HL-60 (cell line): ENCODE measurements at regions not wholly inside any gene's neighbourhood (a gene's known extent, or its start where the extent isn't known, plus 50 kb on each side); places are given as distances from the start of the nearest gene placed in this dataset.
A peak's percentile ranks its signal among the peaks of the same experiment; 100 is the strongest.

ENCODE experiments used
- DNase-seq, 2 experiments: peaks; one replicate each; pipeline ENCODE4 v3.0.0-alpha.2; 2010 to 2020; ENCODE audit warnings: low read depth in 1 of 2, low spot score in 1 of 2
- H3K27ac ChIP-seq: fragments of 250-450 bp; sonication (Bioruptor Pico); replicated peaks from 2 replicates; pipeline ENCODE4 v1.5.1; 2020; ENCODE audit warnings: mild to moderate bottlenecking, moderate library complexity
- H3K27me3 ChIP-seq: fragments of 250-450 bp; sonication (Bioruptor Pico); 2 replicates; pipeline ENCODE4 v1.5.1; 2021; ENCODE audit warnings: mild to moderate bottlenecking, moderate library complexity; ENCODE audit not compliant: insufficient read depth, poor library complexity, severe bottlenecking
- H3K4me3 ChIP-seq: replicated peaks from 2 replicates; pipeline ENCODE4 v1.5.1; 2011; ENCODE audit warnings: mild to moderate bottlenecking, control low read depth, low read length; ENCODE audit not compliant: insufficient read depth
- GABPA ChIP-seq: IDR thresholded peaks from 2 replicates; pipeline ENCODE4 v1.6.1; 2012; ENCODE audit warnings: low read depth
- POLR2AphosphoS5 ChIP-seq: IDR thresholded peaks from 2 replicates; pipeline ENCODE4 v1.6.1; 2012; ENCODE audit warnings: low read depth
- REST ChIP-seq: IDR thresholded peaks from 2 replicates; pipeline ENCODE4 v1.6.1; 2012; ENCODE audit warnings: low read depth; ENCODE audit not compliant: insufficient replicate concordance
- SPI1 ChIP-seq: IDR thresholded peaks from 2 replicates; pipeline ENCODE4 v1.6.1; 2012; ENCODE audit warnings: low read depth, mild to moderate bottlenecking, borderline replicate concordance
- TF ChIP-seq, protein P1 (sequence below): IDR thresholded peaks from one replicate; pipeline ENCODE4 v1.5.1; 2011; ENCODE audit warnings: low read length, control low read depth, inconsistent platforms; ENCODE audit not compliant: insufficient read depth

DNA sequence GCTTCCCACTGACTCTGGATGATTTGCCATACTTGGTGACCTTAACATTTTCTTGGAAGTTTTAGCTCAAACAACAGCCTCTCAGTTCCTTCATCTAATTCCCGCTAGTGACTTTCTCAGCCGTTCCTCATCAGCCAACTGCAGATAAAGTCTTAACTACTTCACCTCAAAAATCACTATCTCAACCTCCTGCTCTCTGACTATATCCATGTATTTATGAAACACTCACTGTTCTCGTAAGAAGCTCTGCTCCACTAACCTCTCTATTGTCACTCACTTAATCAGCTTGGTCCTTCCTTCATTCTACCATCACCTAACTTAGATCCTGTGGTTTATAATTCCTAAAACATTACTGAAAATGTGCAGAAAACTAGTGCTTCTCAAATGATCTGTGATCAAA, 1551.6 kb downstream of the MRPL39 start:
- Histone ChIP-seq H3K4me3 (no peak overlapping the region), H3K27ac (no peak overlapping the region)
- DNase-seq = no peak

GRCh38 chr21:24050231-24050630, 1557.0 kb downstream of the MRPL39 start:
- no peak for DNase-seq
- TF ChIP-seq POLR2AphosphoS5 (no peak), GABPA (no peak), SPI1 (no peak), REST (no peak)
- TF ChIP-seq, protein P1, sequence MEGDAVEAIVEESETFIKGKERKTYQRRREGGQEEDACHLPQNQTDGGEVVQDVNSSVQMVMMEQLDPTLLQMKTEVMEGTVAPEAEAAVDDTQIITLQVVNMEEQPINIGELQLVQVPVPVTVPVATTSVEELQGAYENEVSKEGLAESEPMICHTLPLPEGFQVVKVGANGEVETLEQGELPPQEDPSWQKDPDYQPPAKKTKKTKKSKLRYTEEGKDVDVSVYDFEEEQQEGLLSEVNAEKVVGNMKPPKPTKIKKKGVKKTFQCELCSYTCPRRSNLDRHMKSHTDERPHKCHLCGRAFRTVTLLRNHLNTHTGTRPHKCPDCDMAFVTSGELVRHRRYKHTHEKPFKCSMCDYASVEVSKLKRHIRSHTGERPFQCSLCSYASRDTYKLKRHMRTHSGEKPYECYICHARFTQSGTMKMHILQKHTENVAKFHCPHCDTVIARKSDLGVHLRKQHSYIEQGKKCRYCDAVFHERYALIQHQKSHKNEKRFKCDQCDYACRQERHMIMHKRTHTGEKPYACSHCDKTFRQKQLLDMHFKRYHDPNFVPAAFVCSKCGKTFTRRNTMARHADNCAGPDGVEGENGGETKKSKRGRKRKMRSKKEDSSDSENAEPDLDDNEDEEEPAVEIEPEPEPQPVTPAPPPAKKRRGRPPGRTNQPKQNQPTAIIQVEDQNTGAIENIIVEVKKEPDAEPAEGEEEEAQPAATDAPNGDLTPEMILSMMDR = no peak
- H3K27ac ChIP-seq = no peak overlapping the region
- no peaks in the 10 kb centered on the region for H3K27me3 ChIP-seq
- H3K4me3 ChIP-seq = no peak overlapping the region

More for the DNA sequence above, 1551.6 kb downstream of the MRPL39 start:
- no peaks in the 10 kb centered on the region for H3K27me3 ChIP-seq
- TF ChIP-seq GABPA (no peak), POLR2AphosphoS5 (no peak), SPI1 (no peak), REST (no peak)
- TF ChIP-seq, protein P1 = no peak

DNA sequence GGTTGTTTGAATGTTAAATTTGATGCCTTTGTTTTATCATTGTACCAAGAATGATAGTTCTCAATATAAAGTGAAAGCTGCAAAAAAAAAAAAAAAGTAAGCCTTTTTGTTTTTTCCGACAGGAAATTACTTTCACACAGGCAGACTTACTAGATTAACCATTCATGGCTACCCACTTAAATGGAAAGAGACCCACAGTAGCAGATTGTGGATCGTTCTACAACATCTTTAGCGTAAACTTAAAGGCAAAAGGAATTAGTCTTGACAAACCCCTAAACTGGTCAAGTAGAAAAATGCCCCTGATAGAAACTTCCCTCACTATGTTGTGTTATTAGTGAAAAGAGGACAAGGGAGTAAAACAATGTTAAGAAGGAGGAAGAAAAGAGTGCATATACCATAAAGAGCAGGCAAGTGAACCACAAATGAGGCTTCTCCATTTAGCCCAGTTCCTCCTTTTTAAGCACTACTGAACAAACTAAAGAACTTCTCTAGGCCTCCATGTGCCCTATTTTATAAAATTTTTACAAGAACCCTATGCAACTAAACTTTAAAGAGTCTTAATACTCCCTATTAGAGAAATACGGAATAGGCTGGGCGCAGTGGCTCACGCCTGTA, 1560.3 kb downstream of the MRPL39 start:
- peak in 1 of 2 experiments; percentile 47 for DNase-seq
- H3K27me3 ChIP-seq = no peaks in the 10 kb centered on the region
- peak overlapping the region; percentile 56 for H3K27ac ChIP-seq
- no peak overlapping the region for H3K4me3 ChIP-seq
- TF ChIP-seq SPI1 (peak; percentile 89), GABPA (no peak)

- no peak overlapping the region for H3K27ac ChIP-seq
- peak in 1 of 2 experiments; percentile 51 for DNase-seq
- H3K4me3 ChIP-seq = no peak overlapping the region
- TF ChIP-seq, protein P1 = peak; percentile 32
- no peak for TF ChIP-seq REST
- no peaks in the 10 kb centered on the region for H3K27me3 ChIP-seq
These were observed 1561.5 kb downstream of the MRPL39 start for GRCh38 chr21:24045775-24046215.
